K562 (cell line): ENCODE measurements at regions not wholly inside any gene's neighbourhood (a gene's known extent, or its start where the extent isn't known, plus 50 kb on each side); places are given as distances from the start of the nearest gene placed in this dataset.

Source experiments
- ATAC-seq: fragments of 200-7000 bp; cut with Tn5 transposase; 3 replicates; pipeline ENCODE4 v1.9.1; 2020; ENCODE audit warnings: moderate library complexity
- BruUV-seq: library from RNA; stranded (reverse); fragments of 400-500 nt; replicated peaks from 2 replicates; lab custom pipeline; 2021; lab: Mats Ljungman, UMichigan
- CTCF ChIA-PET: fragments of 300-600 bp; formaldehyde crosslinking; extraction: SDS; loops from one replicate; lab custom pipeline; 2021; ENCODE audit warnings: low intra/inter-chr PET ratio; lab: Yijun Ruan, JAX
- POLR2A ChIA-PET: fragments of 300-600, 350-650 bp; sonication (Branson Sonifier 250); formaldehyde crosslinking; extraction: SDS; loops from one replicate; lab custom pipeline; 2021; ENCODE audit warnings: antibody characterized with exemption, inconsistent platforms; lab: Yijun Ruan, JAX
- DNase-seq, 4 experiments: peaks; one replicate each; pipeline versions ENCODE4 v3.0.0 to v3.0.0-alpha.2; 2011 to 2018; ENCODE audit warnings: low spot score in 3 of 4, mixed read lengths in 3 of 4; ENCODE audit errors: extremely low read depth in 1 of 4
- FAIRE-seq: peaks from 2 replicates; lab custom pipeline; 2011; peaks lifted over from hg19 to GRCh38; lab: Jason Lieb, UNC
- H2AFZ ChIP-seq: 2 replicates; pipeline ENCODE4 v1.6.0; 2011; ENCODE audit warnings: low read depth, low read length, control low read depth, inconsistent platforms
- H3K27ac ChIP-seq: fragments of 200-600 bp; 3 replicates; pipeline ENCODE4 v1.8.0; 2011; ENCODE audit warnings: low read depth, mild to moderate bottlenecking, control low read depth, inconsistent platforms, low read length, moderate library complexity, mixed read lengths; ENCODE audit errors: extremely low read depth
- H3K27me3 ChIP-seq, 2 experiments: fragments of 300-600 bp in 1 of 2; 2 replicates in 1 of 2; 3 replicates in 1 of 2; pipeline versions ENCODE4 v1.6.0 to v1.8.0; 2011; ENCODE audit warnings: inconsistent platforms in 2 of 2, low read length in 2 of 2, mild to moderate bottlenecking in 1 of 2, mixed read lengths in 1 of 2, moderate library complexity in 1 of 2; ENCODE audit not compliant: control insufficient read depth in 2 of 2, insufficient read depth in 2 of 2
- H3K36me3 ChIP-seq: fragments of 300-600 bp; 3 replicates; pipeline ENCODE4 v1.8.0; 2011; ENCODE audit warnings: mild to moderate bottlenecking, low read length, inconsistent platforms; ENCODE audit not compliant: control insufficient read depth, insufficient read depth
- H3K4me1 ChIP-seq, 2 experiments: fragments of 200-600 bp in 1 of 2; replicated peaks in 1 of 2; 2 replicates in 1 of 2; 3 replicates in 1 of 2; pipeline versions ENCODE4 v1.5.1 to v1.8.0; 2011; ENCODE audit warnings: inconsistent platforms in 2 of 2, low read length in 2 of 2, mild to moderate bottlenecking in 1 of 2, mixed read lengths in 1 of 2, moderate library complexity in 1 of 2; ENCODE audit not compliant: control insufficient read depth in 2 of 2, insufficient read depth in 2 of 2
- H3K4me2 ChIP-seq: 2 replicates; pipeline ENCODE4 v1.6.1; 2011; ENCODE audit warnings: low read length, control low read depth, inconsistent platforms, mixed read lengths; ENCODE audit not compliant: insufficient read depth
- H3K4me3 ChIP-seq: fragments of 200-600 bp; sonication (generic), shearing (Covaris generic); 2 replicates; pipeline ENCODE4 v1.5.1; 2016; ENCODE audit warnings: control low read depth, inconsistent platforms
- H3K79me2 ChIP-seq: fragments of 200-600 bp; 3 replicates; pipeline ENCODE4 v1.8.0; 2011; ENCODE audit warnings: low read length, inconsistent platforms; ENCODE audit not compliant: control insufficient read depth, insufficient read depth
- H3K9ac ChIP-seq, 2 experiments: 2 replicates each; pipeline versions ENCODE4 v1.6.0 to v1.6.1; 2011; ENCODE audit warnings: low read depth in 2 of 2, low read length in 2 of 2, control low read depth in 1 of 2, inconsistent platforms in 1 of 2, mild to moderate bottlenecking in 1 of 2, mixed read lengths in 1 of 2; ENCODE audit not compliant: insufficient read depth in 1 of 2
- H3K9me1 ChIP-seq: one replicate; pipeline ENCODE4 v1.6.0; 2011; ENCODE audit warnings: inconsistent platforms, mild to moderate bottlenecking, low read length, moderate library complexity; ENCODE audit not compliant: control insufficient read depth, insufficient read depth
- H3K9me3 ChIP-seq: replicated peaks from 2 replicates; pipeline ENCODE4 v1.5.1; 2011; ENCODE audit warnings: low read depth, low read length, inconsistent platforms; ENCODE audit not compliant: control insufficient read depth, insufficient read depth
- H4K20me1 ChIP-seq: replicated peaks from 2 replicates; pipeline ENCODE4 v1.6.1; 2011; ENCODE audit warnings: low read length, inconsistent platforms, mixed read lengths; ENCODE audit not compliant: control insufficient read depth, insufficient read depth
- E2F6 ChIP-seq, 2 experiments: IDR thresholded peaks; 2 replicates each; pipeline ENCODE4 v1.6.1; 2011; ENCODE audit warnings: borderline replicate concordance in 1 of 2, control low read depth in 1 of 2, low read depth in 1 of 2, low read length in 1 of 2, mild to moderate bottlenecking in 1 of 2, mixed read lengths in 1 of 2, moderate library complexity in 1 of 2; ENCODE audit not compliant: insufficient read depth in 1 of 2, insufficient read length in 1 of 2, poor library complexity in 1 of 2, severe bottlenecking in 1 of 2; ENCODE audit errors: extremely low read depth in 1 of 2
- MED1 ChIP-seq: sonication (generic); formaldehyde crosslinking; IDR thresholded peaks from 2 replicates; pipeline ENCODE4 v1.8.1; 2023; ENCODE audit warnings: missing genetic modification reagents, borderline replicate concordance
- PCBP2 ChIP-seq: fragments of 200-400 bp; formaldehyde crosslinking; IDR thresholded peaks from 2 replicates; pipeline ENCODE4 v1.6.1; 2018; ENCODE audit warnings: low read length, low read depth, mild to moderate bottlenecking, moderate library complexity; ENCODE audit not compliant: poor library complexity, severe bottlenecking
- RBM25 ChIP-seq: fragments of 200-400 bp; formaldehyde crosslinking; IDR thresholded peaks from 2 replicates; pipeline ENCODE4 v1.6.1; 2018; ENCODE audit warnings: low read length, low read depth, moderate library complexity; ENCODE audit not compliant: severe bottlenecking
- TRIM28 ChIP-seq: fragments of 450-650 bp; IDR thresholded peaks from 2 replicates; pipeline ENCODE4 v1.6.1; 2017
- ZNF395 ChIP-seq: fragments of 200-800 bp; sonication (Bioruptor generic); IDR thresholded peaks from 2 replicates; pipeline ENCODE4 v1.6.1; 2017; ENCODE audit warnings: missing genetic modification characterization, missing compliant biosample characterization
- WGBS: fragments of 100-300 bp; shearing (Covaris generic); methylation state at CpG from one replicate; pipeline ENCODE4 v1.1.6; 2016; ENCODE audit warnings: low coverage, mixed read lengths; ENCODE audit not compliant: insufficient coverage; ENCODE audit errors: missing lambda C conversion rate; 5-methylcytosine and 5-hydroxymethylcytosine counted together
- in situ Hi-C: fragments of 300-500 bp; cut with MboI; formaldehyde crosslinking; loops from 4 replicates; pipeline ENCODE4 v1.15.0; 2018; ENCODE audit warnings: inconsistent platforms, mixed read lengths
- intact Hi-C: fragments of 100-400 bp; cut with micrococcal nuclease; formaldehyde crosslinking; loops from 2 replicates; pipeline ENCODE4 v1.14.2; 2022
- TF ChIP-seq, protein P1 (sequence below), 2 experiments: fragments of 450-650 bp; formaldehyde crosslinking in 1 of 2; IDR thresholded peaks; 2 replicates each; pipeline versions ENCODE4 v1.4.0 to v1.6.1; 2014 to 2020; ENCODE audit warnings: mild to moderate bottlenecking in 2 of 2, borderline replicate concordance in 1 of 2, low read depth in 1 of 2

- ChIA-PET POLR2A (interaction anchor here (1.3 kb wide), 1 partner anchor 12 kb away, joined by 4 read pairs; no protein-coding TSS in a partner anchor), CTCF (no interaction called here)
- Histone ChIP-seq H3K4me1 (no peaks in the 10 kb centered on the region), H4K20me1 (no peaks in the 10 kb centered on the region), H3K36me3 (no peaks in the 10 kb centered on the region), H3K4me2 (no peak overlapping the region), H3K9ac (no peak overlapping the region), H3K9me1 (no peaks in the 10 kb centered on the region), H3K79me2 (no peaks in the 10 kb centered on the region), H3K9me3 (no peaks in the 10 kb centered on the region), H3K27me3 (no peaks in the 10 kb centered on the region), H2AFZ (no peak overlapping the region), H3K4me3 (no peak overlapping the region), H3K27ac (no peak overlapping the region)
- ATAC-seq (no peak), DNase-seq (no peak), FAIRE-seq (no peak)
- intact Hi-C loops (no loop called here), in situ Hi-C loops (no loop called here)
- no TSS peak for BruUV-seq
- 11% methylated on average over 3 of the region's 3 CpGs for WGBS
- TF ChIP-seq TRIM28 (no peak), ZNF395 (CRISPR knock-in tag) (no peak), PCBP2 (no peak), E2F6 (IDR thresholded peaks at IDR 0.05; ENCODE audit: borderline replicate concordance in 1 of 2, extremely low read depth in 1 of 2, insufficient read depth in 1 of 2, insufficient read length in 1 of 2, low read depth in 1 of 2, low read length in 1 of 2, poor library complexity in 1 of 2, severe bottlenecking in 1 of 2) (no peak), MED1 (no peak), RBM25 (no peak)
- TF ChIP-seq, protein P1, sequence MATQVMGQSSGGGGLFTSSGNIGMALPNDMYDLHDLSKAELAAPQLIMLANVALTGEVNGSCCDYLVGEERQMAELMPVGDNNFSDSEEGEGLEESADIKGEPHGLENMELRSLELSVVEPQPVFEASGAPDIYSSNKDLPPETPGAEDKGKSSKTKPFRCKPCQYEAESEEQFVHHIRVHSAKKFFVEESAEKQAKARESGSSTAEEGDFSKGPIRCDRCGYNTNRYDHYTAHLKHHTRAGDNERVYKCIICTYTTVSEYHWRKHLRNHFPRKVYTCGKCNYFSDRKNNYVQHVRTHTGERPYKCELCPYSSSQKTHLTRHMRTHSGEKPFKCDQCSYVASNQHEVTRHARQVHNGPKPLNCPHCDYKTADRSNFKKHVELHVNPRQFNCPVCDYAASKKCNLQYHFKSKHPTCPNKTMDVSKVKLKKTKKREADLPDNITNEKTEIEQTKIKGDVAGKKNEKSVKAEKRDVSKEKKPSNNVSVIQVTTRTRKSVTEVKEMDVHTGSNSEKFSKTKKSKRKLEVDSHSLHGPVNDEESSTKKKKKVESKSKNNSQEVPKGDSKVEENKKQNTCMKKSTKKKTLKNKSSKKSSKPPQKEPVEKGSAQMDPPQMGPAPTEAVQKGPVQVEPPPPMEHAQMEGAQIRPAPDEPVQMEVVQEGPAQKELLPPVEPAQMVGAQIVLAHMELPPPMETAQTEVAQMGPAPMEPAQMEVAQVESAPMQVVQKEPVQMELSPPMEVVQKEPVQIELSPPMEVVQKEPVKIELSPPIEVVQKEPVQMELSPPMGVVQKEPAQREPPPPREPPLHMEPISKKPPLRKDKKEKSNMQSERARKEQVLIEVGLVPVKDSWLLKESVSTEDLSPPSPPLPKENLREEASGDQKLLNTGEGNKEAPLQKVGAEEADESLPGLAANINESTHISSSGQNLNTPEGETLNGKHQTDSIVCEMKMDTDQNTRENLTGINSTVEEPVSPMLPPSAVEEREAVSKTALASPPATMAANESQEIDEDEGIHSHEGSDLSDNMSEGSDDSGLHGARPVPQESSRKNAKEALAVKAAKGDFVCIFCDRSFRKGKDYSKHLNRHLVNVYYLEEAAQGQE (IDR thresholded peaks at IDR 0.05; ENCODE audit: borderline replicate concordance), result no peak
- TF ChIP-seq, protein P1 (CRISPR knock-in tag; IDR thresholded peaks at IDR 0.05; ENCODE audit: low read depth), result no peak
Observed at GRCh38 chr10:61020420-61021158, 76.6 kb upstream of the RHOBTB1 start.
